Epithelial cell of proximal tubule (primary cell): ENCODE measurements at regions not wholly inside any gene's neighbourhood (a gene's known extent, or its start where the extent isn't known, plus 50 kb on each side); places are given as distances from the start of the nearest gene placed in this dataset.

Experiments
- DNase-seq: peaks from one replicate; pipeline ENCODE4 v3.0.0-alpha.2; 2011; ENCODE audit warnings: low read depth
- H3K4me3 ChIP-seq: 2 replicates; pipeline ENCODE4 v1.5.1; 2011; ENCODE audit warnings: low read depth, mild to moderate bottlenecking, low read length
- TF ChIP-seq, protein P1 (sequence below): conservative IDR thresholded peaks from 2 replicates; pipeline ENCODE4 v1.5.1; 2012; ENCODE audit warnings: low read depth, mild to moderate bottlenecking, low read length

DNA sequence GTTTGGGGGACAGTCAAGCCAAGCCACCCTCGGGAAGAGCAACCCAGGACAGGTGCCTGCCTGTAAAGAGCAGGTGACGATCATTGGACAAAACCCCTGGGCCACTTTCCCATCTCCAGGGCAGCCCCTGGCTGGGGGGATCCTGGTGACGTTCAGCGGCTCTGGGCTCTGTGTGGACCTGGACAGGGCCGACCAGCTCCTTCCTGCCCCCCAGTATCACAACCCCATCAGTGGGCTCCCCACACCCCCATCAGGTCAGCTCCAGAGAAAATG, 57.3 kb upstream of the ASAP2 start:
- TF ChIP-seq, protein P1, sequence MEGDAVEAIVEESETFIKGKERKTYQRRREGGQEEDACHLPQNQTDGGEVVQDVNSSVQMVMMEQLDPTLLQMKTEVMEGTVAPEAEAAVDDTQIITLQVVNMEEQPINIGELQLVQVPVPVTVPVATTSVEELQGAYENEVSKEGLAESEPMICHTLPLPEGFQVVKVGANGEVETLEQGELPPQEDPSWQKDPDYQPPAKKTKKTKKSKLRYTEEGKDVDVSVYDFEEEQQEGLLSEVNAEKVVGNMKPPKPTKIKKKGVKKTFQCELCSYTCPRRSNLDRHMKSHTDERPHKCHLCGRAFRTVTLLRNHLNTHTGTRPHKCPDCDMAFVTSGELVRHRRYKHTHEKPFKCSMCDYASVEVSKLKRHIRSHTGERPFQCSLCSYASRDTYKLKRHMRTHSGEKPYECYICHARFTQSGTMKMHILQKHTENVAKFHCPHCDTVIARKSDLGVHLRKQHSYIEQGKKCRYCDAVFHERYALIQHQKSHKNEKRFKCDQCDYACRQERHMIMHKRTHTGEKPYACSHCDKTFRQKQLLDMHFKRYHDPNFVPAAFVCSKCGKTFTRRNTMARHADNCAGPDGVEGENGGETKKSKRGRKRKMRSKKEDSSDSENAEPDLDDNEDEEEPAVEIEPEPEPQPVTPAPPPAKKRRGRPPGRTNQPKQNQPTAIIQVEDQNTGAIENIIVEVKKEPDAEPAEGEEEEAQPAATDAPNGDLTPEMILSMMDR: no peak
- H3K4me3 ChIP-seq: no peak overlapping the region
- DNase-seq: no peak

DNA sequence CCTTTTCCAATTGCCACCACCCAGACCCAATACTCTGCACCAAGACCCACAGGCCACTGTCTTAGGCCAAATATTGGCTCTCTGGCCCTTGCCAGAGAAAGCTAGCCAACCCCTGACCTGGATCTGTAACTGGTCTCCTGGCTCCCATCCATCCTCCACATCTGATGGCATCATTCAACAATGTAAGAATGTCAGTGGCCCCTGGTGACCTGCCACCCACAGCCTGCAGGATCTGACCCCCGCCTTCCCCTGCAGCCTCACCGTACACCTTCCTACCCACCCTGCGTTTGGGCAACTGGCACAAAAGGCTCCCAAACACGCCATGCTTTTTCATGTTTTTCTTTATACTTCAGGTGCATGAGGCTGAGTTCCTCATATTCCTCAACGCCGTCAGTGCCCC, 60.0 kb upstream of the ASAP2 start:
- TF ChIP-seq, protein P1: no peak
- DNase-seq: no peak
- H3K4me3 ChIP-seq: no peak overlapping the region

DNA sequence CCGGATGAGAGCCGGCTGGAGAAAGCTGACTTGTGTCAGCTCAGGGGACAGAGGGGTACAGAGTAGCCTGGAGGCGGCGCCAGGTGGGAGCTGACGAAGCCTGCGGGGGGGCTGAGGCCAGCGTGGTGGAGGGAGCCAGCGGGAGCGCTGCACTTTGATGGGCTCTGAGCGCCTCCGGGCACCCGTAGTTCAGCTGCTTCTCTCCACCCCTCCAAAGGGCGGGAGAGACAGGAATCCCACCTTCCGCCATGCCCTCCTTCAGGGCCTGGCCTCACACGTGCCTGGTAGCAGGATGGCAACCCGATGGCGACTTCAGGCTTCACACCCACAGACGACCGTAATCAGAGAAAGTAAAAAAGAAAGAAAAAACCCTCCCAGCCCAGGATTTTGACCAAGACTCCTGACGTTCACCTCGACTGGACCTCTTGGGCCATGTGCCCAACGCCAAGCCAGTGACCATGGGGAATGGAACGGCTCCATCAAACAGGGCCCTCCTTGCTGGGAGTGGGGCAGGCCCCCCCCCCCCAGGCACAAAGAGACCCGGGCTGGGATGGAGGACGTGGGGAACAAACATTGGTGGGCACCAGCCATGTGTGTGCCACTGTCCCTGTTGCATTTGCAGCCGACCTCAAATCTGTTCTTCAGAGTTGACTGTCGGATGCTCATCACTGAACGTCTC, 60.7 kb upstream of the ASAP2 start:
- no peak overlapping the region for H3K4me3 ChIP-seq
- TF ChIP-seq, protein P1: no peak
- DNase-seq: no peak

- TF ChIP-seq, protein P1: no peak
- no peak for DNase-seq
- H3K4me3 ChIP-seq: no peak overlapping the region
Observed at GRCh38 chr2:9145109-9145751, 61.4 kb upstream of the ASAP2 start.

DNA sequence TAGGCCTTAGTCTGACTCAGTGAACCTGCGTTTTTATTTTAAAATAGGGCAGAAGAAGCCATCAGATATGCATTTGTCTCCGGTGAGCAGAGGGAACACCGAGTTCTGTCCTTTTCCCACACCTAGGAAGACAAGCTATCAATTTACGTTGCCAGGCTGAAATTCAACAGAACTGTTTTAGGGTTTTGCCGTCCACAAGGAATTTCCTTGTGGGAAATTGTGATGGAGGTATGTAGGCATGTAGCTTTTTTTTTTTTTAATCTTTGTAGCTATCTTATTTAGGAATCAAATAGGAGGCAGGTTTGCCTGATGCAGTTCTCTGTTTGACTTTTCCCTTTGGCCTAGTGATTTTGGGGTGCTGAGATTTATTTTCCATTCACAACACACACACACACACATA, 62.0 kb upstream of the ASAP2 start:
- no peak overlapping the region for H3K4me3 ChIP-seq
- no peak for DNase-seq
- TF ChIP-seq, protein P1: no peak

DNA sequence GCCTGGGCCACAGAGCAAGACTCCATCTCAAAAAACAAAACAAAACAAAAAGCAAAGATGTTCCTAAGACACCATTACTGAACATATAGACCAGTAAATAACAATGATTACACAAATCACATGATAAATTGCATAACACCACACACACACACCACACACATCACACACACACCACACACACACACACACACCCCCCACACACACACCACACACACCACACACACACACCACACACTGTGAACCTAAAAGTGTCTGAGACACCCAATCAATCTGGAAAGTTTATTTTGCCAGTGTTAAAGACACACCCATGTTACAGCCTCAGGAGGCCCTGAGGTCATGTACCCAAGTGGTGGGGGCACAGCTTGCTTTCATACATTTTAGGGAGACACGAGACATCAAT, 62.6 kb upstream of the ASAP2 start:
- no peak for DNase-seq
- TF ChIP-seq, protein P1: no peak
- no peak overlapping the region for H3K4me3 ChIP-seq

GRCh38 chr2:9143264-9143815, 63.3 kb upstream of the ASAP2 start:
- peak overlapping the region; percentile 26 for H3K4me3 ChIP-seq
- TF ChIP-seq, protein P1: no peak
- no peak for DNase-seq
